Naive thymus-derived CD4-positive, alpha-beta T cell (primary cell): ENCODE measurements at regions not wholly inside any gene's neighbourhood (a gene's known extent, or its start where the extent isn't known, plus 50 kb on each side); places are given as distances from the start of the nearest gene placed in this dataset.

Experiments
- ATAC-seq: fragments of 150-1000 bp; cut with Tn5 transposase; 2 replicates; pipeline ENCODE4 v1.10.0; 2021; ENCODE audit warnings: mild to moderate bottlenecking, moderate library complexity
- CTCF ChIA-PET: fragments of 350-600 bp; sonication (Branson Sonifier 250); formaldehyde crosslinking; loops from one replicate; lab custom pipeline; 2021; ENCODE audit warnings: antibody characterized with exemption; lab: Charles Lee
- POLR2A ChIA-PET: fragments of 350-600 bp; sonication (Branson Sonifier 250); formaldehyde crosslinking; loops from one replicate; lab custom pipeline; 2021; ENCODE audit warnings: antibody characterized with exemption, inconsistent platforms; lab: Charles Lee
- DNase-seq, 9 donors: peaks; one replicate each; pipeline versions ENCODE4 v3.0.0 to v3.0.0-alpha.2; 2020 to 2022; ENCODE audit warnings: mixed read lengths in 1 of 9
- H3K27ac ChIP-seq: one replicate; pipeline ENCODE4 v1.7.0; 2013; ENCODE audit warnings: mild to moderate bottlenecking, low read depth, low read length, moderate library complexity
- H3K27me3 ChIP-seq, 2 donors: one replicate each; pipeline ENCODE4 v1.7.0; 2013; ENCODE audit warnings: low read length in 2 of 2, mild to moderate bottlenecking in 2 of 2, moderate library complexity in 2 of 2; ENCODE audit not compliant: control insufficient read depth in 2 of 2, insufficient read depth in 2 of 2
- H3K36me3 ChIP-seq, 3 experiments: 1 replicate in 2 of 3; 2 replicates in 1 of 3; pipeline ENCODE4 v1.7.0; 2013; ENCODE audit warnings: low read length in 3 of 3, mild to moderate bottlenecking in 3 of 3, moderate library complexity in 1 of 3; ENCODE audit not compliant: insufficient read depth in 3 of 3, control insufficient read depth in 2 of 3
- H3K4me1 ChIP-seq, 2 donors: one replicate each; pipeline ENCODE4 v1.7.0; 2013; ENCODE audit warnings: low read length in 2 of 2, mild to moderate bottlenecking in 2 of 2, moderate library complexity in 1 of 2; ENCODE audit not compliant: control insufficient read depth in 2 of 2, insufficient read depth in 2 of 2
- H3K4me3 ChIP-seq: 2 replicates; pipeline ENCODE4 v1.7.0; 2013; ENCODE audit warnings: mild to moderate bottlenecking, low read length
- H3K9me3 ChIP-seq, 3 experiments: 1 replicate in 2 of 3; 2 replicates in 1 of 3; pipeline ENCODE4 v1.7.0; 2013; ENCODE audit warnings: low read length in 3 of 3; ENCODE audit not compliant: control insufficient read depth in 2 of 3
- H3K27ac Mint-ChIP-seq, 9 donors: one replicate each; pipeline ENCODE4 v1.8.0; 2020 to 2022; ENCODE audit warnings: mixed read lengths in 9 of 9, mild to moderate bottlenecking in 8 of 9, moderate library complexity in 5 of 9, inconsistent platforms in 2 of 9
- H3K27me3 Mint-ChIP-seq, 5 donors: one replicate each; pipeline ENCODE4 v1.8.0; 2021 to 2022; ENCODE audit warnings: mixed read lengths in 5 of 5, mild to moderate bottlenecking in 1 of 5
- H3K36me3 Mint-ChIP-seq, 5 donors: one replicate each; pipeline ENCODE4 v1.8.0; 2020 to 2022; ENCODE audit warnings: mixed read lengths in 5 of 5, mild to moderate bottlenecking in 3 of 5, inconsistent platforms in 1 of 5
- H3K4me1 Mint-ChIP-seq, 7 donors: one replicate each; pipeline ENCODE4 v1.8.0; 2020 to 2022; ENCODE audit warnings: mixed read lengths in 7 of 7, mild to moderate bottlenecking in 3 of 7, inconsistent platforms in 1 of 7
- H3K4me3 Mint-ChIP-seq, 10 donors: one replicate each; pipeline ENCODE4 v1.8.0; 2020 to 2022; ENCODE audit warnings: mild to moderate bottlenecking in 10 of 10, mixed read lengths in 10 of 10, moderate library complexity in 6 of 10, inconsistent platforms in 2 of 10
- H3K9me3 Mint-ChIP-seq, 11 donors: one replicate each; pipeline ENCODE4 v1.8.0; 2020 to 2022; ENCODE audit warnings: mixed read lengths in 11 of 11, mild to moderate bottlenecking in 4 of 11, inconsistent platforms in 1 of 11, moderate library complexity in 1 of 11
- intact Hi-C, 2 donors: fragments of 100-400 bp; cut with micrococcal nuclease; formaldehyde crosslinking; loops; one replicate each; pipeline ENCODE4 v1.15.1; 2023

DNA sequence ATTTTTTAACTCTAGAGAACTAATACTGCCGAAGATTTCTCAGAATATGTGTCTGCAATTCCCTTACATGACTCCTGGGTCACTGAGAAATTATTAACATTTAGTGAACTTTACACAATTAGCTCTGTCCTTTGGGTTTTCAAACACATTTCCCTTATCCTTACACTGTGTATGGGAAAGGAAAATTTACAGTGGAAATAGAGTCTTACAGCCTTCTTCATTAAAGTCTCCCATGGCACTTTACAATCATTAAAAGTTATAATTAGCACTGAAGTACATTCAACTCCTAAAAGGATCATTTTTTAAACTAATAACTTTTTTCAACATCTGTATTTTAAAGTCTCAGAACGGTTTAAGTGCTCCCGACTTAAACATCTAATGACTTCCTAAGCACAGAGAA, 627.5 kb upstream of the TYRP1 start:
- H3K36me3 ChIP-seq = no peaks in the 10 kb centered on the region
- no peak for ATAC-seq
- H3K4me1 ChIP-seq = no peaks in the 10 kb centered on the region
- H3K4me1 Mint-ChIP-seq = no peaks in the 10 kb centered on the region
- H3K27me3 Mint-ChIP-seq = no peaks in the 10 kb centered on the region
- intact Hi-C loops = no loop called here
- no peaks in the 10 kb centered on the region for H3K27me3 ChIP-seq
- H3K27ac Mint-ChIP-seq = no peak overlapping the region
- H3K4me3 Mint-ChIP-seq = no peak overlapping the region
- no peak for DNase-seq
- CTCF ChIA-PET = no interaction called here
- no peaks in the 10 kb centered on the region for H3K36me3 Mint-ChIP-seq
- peaks cover 1 to 34% (median 9%) of the 10 kb centered on the region in 11 donors for H3K9me3 Mint-ChIP-seq
- H3K27ac ChIP-seq = no peak overlapping the region
- H3K4me3 ChIP-seq = no peak overlapping the region
- H3K9me3 ChIP-seq = peaks cover 0 to 3% (median 0%) of the 10 kb centered on the region in 3 experiments
- POLR2A ChIA-PET = no interaction called here

DNA sequence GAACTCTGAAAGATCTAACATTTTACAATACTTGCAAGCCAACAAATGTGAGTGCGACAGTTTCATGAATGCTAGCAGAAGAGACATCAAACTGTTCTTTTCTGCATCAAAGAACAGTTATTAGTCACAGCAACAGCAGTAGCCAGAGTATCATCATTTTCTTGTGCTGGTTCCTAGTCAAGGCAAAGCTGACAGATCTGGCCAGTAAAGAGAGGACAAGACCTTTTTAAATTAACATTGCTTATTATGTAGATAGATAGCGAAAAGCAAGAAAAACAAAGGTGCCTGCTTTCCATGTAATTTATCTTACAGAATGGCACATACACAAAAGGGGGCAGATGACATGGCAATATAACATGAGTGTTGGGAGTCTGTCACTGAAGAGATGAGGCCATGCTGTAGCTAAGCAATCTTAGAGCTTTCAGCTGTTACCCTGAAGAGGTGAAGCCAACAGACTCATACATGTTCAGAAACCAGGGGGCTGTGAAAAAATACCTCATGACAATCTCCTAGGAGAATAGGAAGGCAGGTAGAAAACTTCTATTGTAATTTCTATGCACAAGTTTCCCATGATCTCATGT, 626.6 kb upstream of the TYRP1 start:
- no peak for ATAC-seq
- Mint-ChIP-seq H3K4me3 (no peak overlapping the region), H3K4me1 (no peaks in the 10 kb centered on the region), H3K9me3 (peaks cover 0 to 32% (median 5%) of the 10 kb centered on the region in 11 donors), H3K27me3 (no peaks in the 10 kb centered on the region), H3K27ac (no peak overlapping the region), H3K36me3 (no peaks in the 10 kb centered on the region)
- intact Hi-C loops = no loop called here
- Histone ChIP-seq H3K36me3 (no peaks in the 10 kb centered on the region), H3K27ac (no peak overlapping the region), H3K4me3 (no peak overlapping the region), H3K9me3 (peaks cover 0 to under 1% (median 0%) of the 10 kb centered on the region in 3 experiments), H3K27me3 (no peaks in the 10 kb centered on the region), H3K4me1 (no peaks in the 10 kb centered on the region)
- CTCF ChIA-PET = no interaction called here
- no peak for DNase-seq
- POLR2A ChIA-PET = no interaction called here

DNA sequence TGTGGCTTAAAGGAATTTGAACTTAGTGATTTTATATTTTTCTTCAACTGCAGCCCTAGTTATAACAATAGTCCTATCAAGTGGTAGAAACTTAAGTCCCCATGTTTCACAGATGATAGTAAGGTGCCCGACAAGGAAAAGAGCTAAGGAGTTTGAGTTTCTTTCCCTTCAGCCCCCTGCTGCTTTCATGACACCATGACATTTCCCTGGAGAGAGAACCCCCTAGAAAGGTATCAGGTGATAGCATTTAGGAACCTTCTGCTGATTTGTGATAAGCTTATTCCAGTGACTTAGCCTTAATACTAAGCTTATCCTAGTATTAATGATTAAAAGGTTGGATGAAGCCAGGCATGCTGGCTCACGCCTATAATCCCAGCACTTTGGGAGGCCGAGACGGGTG, 623.8 kb upstream of the TYRP1 start:
- Mint-ChIP-seq H3K27ac (no peak overlapping the region), H3K4me1 (no peaks in the 10 kb centered on the region), H3K36me3 (no peaks in the 10 kb centered on the region), H3K27me3 (no peaks in the 10 kb centered on the region), H3K4me3 (no peak overlapping the region), H3K9me3 (peaks cover 0 to 39% (median 17%) of the 10 kb centered on the region in 11 donors)
- POLR2A ChIA-PET = no interaction called here
- Histone ChIP-seq H3K27ac (no peak overlapping the region), H3K36me3 (no peaks in the 10 kb centered on the region), H3K9me3 (no peaks in the 10 kb centered on the region), H3K4me3 (no peak overlapping the region), H3K27me3 (no peaks in the 10 kb centered on the region), H3K4me1 (no peaks in the 10 kb centered on the region)
- intact Hi-C loops = no loop called here
- DNase-seq (no peak), ATAC-seq (no peak)
- CTCF ChIA-PET = no interaction called here

DNA sequence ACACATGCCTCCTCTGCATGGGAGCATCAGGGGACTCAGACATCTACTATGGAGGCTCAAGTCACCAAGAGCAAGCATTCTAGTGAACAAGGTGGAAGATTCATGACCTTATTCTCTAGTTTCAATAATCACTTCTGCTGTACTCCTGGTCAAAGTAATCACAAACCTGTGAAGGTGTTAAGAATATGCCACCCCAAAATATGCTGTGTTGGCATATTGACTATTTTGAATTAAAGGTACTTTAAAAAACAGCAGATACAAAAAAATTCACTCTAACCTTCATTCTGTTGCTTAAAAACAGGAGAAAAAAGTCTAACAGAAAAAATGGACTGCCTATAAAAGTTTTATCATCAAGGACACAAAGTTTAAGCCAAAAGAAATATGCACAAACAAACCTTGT, 607.8 kb upstream of the TYRP1 start:
- Mint-ChIP-seq H3K4me1 (no peaks in the 10 kb centered on the region), H3K9me3 (peaks cover 9 to 59% (median 20%) of the 10 kb centered on the region in 11 donors), H3K4me3 (no peak overlapping the region), H3K36me3 (no peaks in the 10 kb centered on the region), H3K27me3 (no peaks in the 10 kb centered on the region), H3K27ac (no peak overlapping the region)
- Histone ChIP-seq H3K27ac (no peak overlapping the region), H3K36me3 (no peaks in the 10 kb centered on the region), H3K4me1 (no peaks in the 10 kb centered on the region), H3K27me3 (no peaks in the 10 kb centered on the region), H3K4me3 (no peak overlapping the region), H3K9me3 (no peaks in the 10 kb centered on the region)
- CTCF ChIA-PET = no interaction called here
- ATAC-seq (no peak), DNase-seq (no peak)
- POLR2A ChIA-PET = no interaction called here
- intact Hi-C loops = no loop called here

DNA sequence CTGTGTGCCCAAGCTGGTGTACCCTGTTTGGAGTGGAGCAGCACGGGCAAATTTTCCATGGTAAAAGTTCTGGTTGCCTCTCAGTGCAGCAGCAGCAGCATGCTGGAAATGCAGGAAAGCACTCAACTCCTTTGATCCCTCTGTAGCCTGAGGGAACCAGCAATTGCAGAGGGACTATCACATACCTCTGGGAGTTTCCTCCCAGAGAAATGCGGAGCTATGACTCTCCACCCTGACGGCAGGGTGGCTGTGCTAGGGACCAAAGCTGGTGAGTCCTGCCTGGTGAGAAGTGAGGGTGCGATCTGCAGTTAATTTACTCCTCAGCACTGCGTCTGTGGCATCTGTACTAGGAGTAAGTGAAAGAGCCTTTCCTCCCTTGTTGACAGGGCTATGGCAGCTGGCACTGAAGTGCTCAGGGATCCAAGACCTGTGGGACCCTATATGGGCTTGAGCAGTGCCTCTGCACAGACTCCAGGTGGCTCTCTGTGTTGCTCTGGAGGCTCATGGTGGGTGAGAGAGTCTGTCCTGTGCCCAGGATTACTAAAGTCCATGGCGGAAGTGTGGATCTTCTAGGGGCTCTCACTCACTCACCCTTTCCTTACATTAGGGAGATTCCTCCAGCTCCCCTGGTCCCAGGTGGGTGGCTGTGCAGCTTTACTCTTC, 601.2 kb upstream of the TYRP1 start:
- Histone ChIP-seq H3K4me1 (no peaks in the 10 kb centered on the region), H3K36me3 (no peaks in the 10 kb centered on the region), H3K27me3 (no peaks in the 10 kb centered on the region), H3K27ac (no peak overlapping the region), H3K9me3 (peaks cover 0 to 8% (median 0%) of the 10 kb centered on the region in 3 experiments), H3K4me3 (no peak overlapping the region)
- CTCF ChIA-PET = no interaction called here
- no peak for DNase-seq
- no peak for ATAC-seq
- POLR2A ChIA-PET = no interaction called here
- Mint-ChIP-seq H3K27me3 (no peaks in the 10 kb centered on the region), H3K36me3 (no peaks in the 10 kb centered on the region), H3K4me3 (no peak overlapping the region), H3K9me3 (peaks cover 10 to 46% (median 19%) of the 10 kb centered on the region in 11 donors), H3K27ac (no peak overlapping the region), H3K4me1 (no peaks in the 10 kb centered on the region)
- intact Hi-C loops = loop anchor here in 1 of 2 donors (10.0 kb wide), 1 partner anchor 63 kb away; no protein-coding TSS in a partner anchor

DNA sequence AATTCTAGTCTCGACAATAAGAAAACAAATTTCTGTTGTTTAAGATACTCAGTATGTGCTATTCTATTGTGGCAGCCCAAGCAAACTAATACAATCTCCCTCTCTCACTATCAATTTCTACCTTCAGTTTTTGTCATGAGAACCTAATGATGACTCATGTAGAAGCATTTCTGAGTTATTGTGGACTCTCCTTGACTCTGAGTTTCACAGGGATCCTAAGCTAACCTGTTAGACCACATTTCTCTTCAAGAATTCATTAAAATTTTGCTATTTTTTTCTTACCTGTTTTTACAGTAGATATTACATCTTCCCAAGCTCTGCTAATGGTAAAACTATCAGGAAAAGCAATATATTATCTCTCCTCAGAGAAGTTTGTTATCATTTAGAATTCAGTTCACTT, 599.1 kb upstream of the TYRP1 start:
- H3K27ac Mint-ChIP-seq = no peak overlapping the region
- no peak overlapping the region for H3K4me3 Mint-ChIP-seq
- H3K27ac ChIP-seq = no peak overlapping the region
- DNase-seq (no peak), ATAC-seq (no peak)
- no peaks in the 10 kb centered on the region for H3K4me1 Mint-ChIP-seq
- H3K9me3 ChIP-seq = peaks cover 0 to 8% (median 0%) of the 10 kb centered on the region in 3 experiments
- no peaks in the 10 kb centered on the region for H3K27me3 ChIP-seq
- no peaks in the 10 kb centered on the region for H3K36me3 Mint-ChIP-seq
- no peak overlapping the region for H3K4me3 ChIP-seq
- H3K27me3 Mint-ChIP-seq = no peaks in the 10 kb centered on the region
- intact Hi-C loops = loop anchor here in 1 of 2 donors (10.0 kb wide), 1 partner anchor 61 kb away; no protein-coding TSS in a partner anchor
- H3K4me1 ChIP-seq = no peaks in the 10 kb centered on the region
- H3K9me3 Mint-ChIP-seq = peaks cover 3 to 35% (median 14%) of the 10 kb centered on the region in 11 donors
- H3K36me3 ChIP-seq = no peaks in the 10 kb centered on the region
- ChIA-PET CTCF (interaction anchor here (0.6 kb wide), 1 partner anchor 9 kb away, joined by 3 read pairs; no protein-coding TSS in a partner anchor), POLR2A (no interaction called here)

DNA sequence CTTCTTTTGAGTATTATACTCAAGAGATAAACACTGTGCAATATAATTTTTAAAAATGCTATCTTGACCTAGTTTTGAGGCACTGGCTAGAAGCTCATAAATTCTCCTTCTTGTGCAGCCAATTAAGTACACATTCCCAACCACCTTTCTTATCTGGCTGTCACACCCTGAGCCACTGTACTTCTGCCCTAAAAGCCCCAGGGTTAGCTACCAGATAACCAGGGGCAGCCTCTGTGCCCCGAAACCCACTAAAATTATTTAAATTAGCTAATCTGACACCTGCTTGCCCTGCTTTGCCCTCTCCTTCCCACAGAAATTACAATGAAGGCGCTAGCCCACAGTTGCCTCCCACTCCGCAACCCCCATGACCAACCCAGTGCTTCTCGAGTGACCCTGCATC, 597.3 kb upstream of the TYRP1 start:
- Histone ChIP-seq H3K36me3 (no peaks in the 10 kb centered on the region), H3K4me1 (no peaks in the 10 kb centered on the region), H3K4me3 (no peak overlapping the region), H3K9me3 (peaks cover 0 to 8% (median 0%) of the 10 kb centered on the region in 3 experiments), H3K27ac (no peak overlapping the region), H3K27me3 (no peaks in the 10 kb centered on the region)
- ChIA-PET POLR2A (no interaction called here), CTCF (no interaction called here)
- Mint-ChIP-seq H3K36me3 (no peaks in the 10 kb centered on the region), H3K27ac (no peak overlapping the region), H3K4me3 (no peak overlapping the region), H3K9me3 (peaks cover 3 to 30% (median 11%) of the 10 kb centered on the region in 11 donors), H3K27me3 (no peaks in the 10 kb centered on the region), H3K4me1 (no peaks in the 10 kb centered on the region)
- intact Hi-C loops = loop anchor here in 1 of 2 donors (10.0 kb wide), 1 partner anchor 59 kb away; no protein-coding TSS in a partner anchor
- ATAC-seq (no peak), DNase-seq (no peak)
